Mesenchymal stem cell (in vitro differentiated cells and primary cell): ENCODE measurements at regions not wholly inside any gene's neighbourhood (a gene's known extent, or its start where the extent isn't known, plus 50 kb on each side); places are given as distances from the start of the nearest gene placed in this dataset.

Source experiments
- DNase-seq: peaks from one replicate; pipeline ENCODE4 v3.0.0-alpha.2; 2013
- H2AFZ ChIP-seq: one replicate; pipeline ENCODE4 v1.6.1; 2013; ENCODE audit warnings: low read depth, mild to moderate bottlenecking, control low read depth, inconsistent platforms, low read length, moderate library complexity
- H2AK5ac ChIP-seq: 2 replicates; pipeline ENCODE4 v1.6.1; 2013; ENCODE audit warnings: low read length, moderate library complexity, mild to moderate bottlenecking, inconsistent platforms; ENCODE audit not compliant: severe bottlenecking
- H2BK120ac ChIP-seq: one replicate; pipeline ENCODE4 v1.6.1; 2013; ENCODE audit warnings: low read depth, mild to moderate bottlenecking, inconsistent platforms, low read length, moderate library complexity
- H2BK12ac ChIP-seq, 2 experiments: one replicate each; pipeline ENCODE4 v1.6.1; 2013; ENCODE audit warnings: inconsistent platforms in 2 of 2, low read length in 2 of 2, mild to moderate bottlenecking in 2 of 2, moderate library complexity in 2 of 2, control low read depth in 1 of 2
- H2BK15ac ChIP-seq: one replicate; pipeline ENCODE4 v1.6.1; 2013; ENCODE audit warnings: mild to moderate bottlenecking, low read depth, inconsistent platforms; ENCODE audit not compliant: poor library complexity, severe bottlenecking
- H2BK5ac ChIP-seq: 2 replicates; pipeline ENCODE4 v1.6.1; 2013; ENCODE audit warnings: low read depth, mild to moderate bottlenecking, low read length, control low read depth, inconsistent platforms; ENCODE audit not compliant: poor library complexity, severe bottlenecking
- H3K14ac ChIP-seq, 2 experiments: one replicate each; pipeline ENCODE4 v1.6.1; 2013; ENCODE audit warnings: inconsistent platforms in 2 of 2, low read length in 2 of 2, control low read depth in 1 of 2, mild to moderate bottlenecking in 1 of 2, moderate library complexity in 1 of 2
- H3K18ac ChIP-seq, 2 experiments: one replicate each; pipeline ENCODE4 v1.6.1; 2013; ENCODE audit warnings: inconsistent platforms in 2 of 2, low read length in 2 of 2, control low read depth in 1 of 2, low read depth in 1 of 2, mild to moderate bottlenecking in 1 of 2
- H3K23ac ChIP-seq, 2 experiments: one replicate each; pipeline ENCODE4 v1.6.1; 2013; ENCODE audit warnings: inconsistent platforms in 2 of 2, low read length in 2 of 2, mild to moderate bottlenecking in 2 of 2, moderate library complexity in 2 of 2, control low read depth in 1 of 2
- H3K27ac ChIP-seq: 2 replicates; pipeline ENCODE4 v1.5.1; 2013; ENCODE audit warnings: mild to moderate bottlenecking, moderate library complexity, low read length, control low read depth, inconsistent platforms; ENCODE audit not compliant: poor library complexity, severe bottlenecking
- H3K27me3 ChIP-seq, 2 experiments: 2 replicates each; pipeline versions ENCODE4 v1.6.1 to v1.7.0; 2013; ENCODE audit warnings: low read length in 2 of 2, mild to moderate bottlenecking in 2 of 2, moderate library complexity in 2 of 2, control low read depth in 1 of 2, inconsistent platforms in 1 of 2; ENCODE audit not compliant: control insufficient read depth in 1 of 2, insufficient read depth in 1 of 2
- H3K36me3 ChIP-seq, 2 experiments: 2 replicates each; pipeline versions ENCODE4 v1.6.1 to v1.7.0; 2013; ENCODE audit warnings: low read length in 2 of 2, control low read depth in 1 of 2, inconsistent platforms in 1 of 2, low read depth in 1 of 2, mild to moderate bottlenecking in 1 of 2; ENCODE audit not compliant: insufficient read depth in 2 of 2, control insufficient read depth in 1 of 2
- H3K4ac ChIP-seq, 2 experiments: one replicate each; pipeline ENCODE4 v1.6.1; 2013; ENCODE audit warnings: inconsistent platforms in 2 of 2, low read length in 2 of 2, mild to moderate bottlenecking in 2 of 2, moderate library complexity in 2 of 2, control low read depth in 1 of 2, low read depth in 1 of 2
- H3K4me1 ChIP-seq: 2 replicates; pipeline ENCODE4 v1.6.1; 2013; ENCODE audit warnings: low read depth, low read length, control low read depth; ENCODE audit not compliant: control insufficient read depth, insufficient read depth
- H3K4me2 ChIP-seq: 2 replicates; pipeline ENCODE4 v1.6.1; 2013; ENCODE audit warnings: low read length, mild to moderate bottlenecking, inconsistent platforms; ENCODE audit not compliant: poor library complexity, severe bottlenecking
- H3K4me3 ChIP-seq, 2 experiments: 2 replicates each; pipeline versions ENCODE4 v1.5.1 to v1.7.0; 2013; ENCODE audit warnings: low read length in 2 of 2, mild to moderate bottlenecking in 2 of 2, control low read depth in 1 of 2, low read depth in 1 of 2; ENCODE audit not compliant: insufficient read depth in 1 of 2
- H3K79me1 ChIP-seq: replicated peaks from 2 replicates; pipeline ENCODE4 v1.6.1; 2013; ENCODE audit warnings: mild to moderate bottlenecking, control low read depth, low read length, inconsistent platforms; ENCODE audit not compliant: poor library complexity, severe bottlenecking
- H3K9ac ChIP-seq: 2 replicates; pipeline ENCODE4 v1.7.0; 2013; ENCODE audit warnings: mild to moderate bottlenecking, low read length, moderate library complexity
- H3K9me3 ChIP-seq: 2 replicates; pipeline ENCODE4 v1.7.0; 2013; ENCODE audit warnings: mild to moderate bottlenecking, low read length; ENCODE audit not compliant: control insufficient read depth
- H4K8ac ChIP-seq: one replicate; pipeline ENCODE4 v1.6.1; 2013; ENCODE audit warnings: inconsistent platforms, mild to moderate bottlenecking, low read length, moderate library complexity
- H4K91ac ChIP-seq: one replicate; pipeline ENCODE4 v1.6.1; 2013; ENCODE audit warnings: mild to moderate bottlenecking, low read length, inconsistent platforms
- WGBS: methylation state at CpG from one replicate; pipeline ENCODE4 v1.1.7; 2013; ENCODE audit warnings: mixed read lengths; 5-methylcytosine and 5-hydroxymethylcytosine counted together

DNA sequence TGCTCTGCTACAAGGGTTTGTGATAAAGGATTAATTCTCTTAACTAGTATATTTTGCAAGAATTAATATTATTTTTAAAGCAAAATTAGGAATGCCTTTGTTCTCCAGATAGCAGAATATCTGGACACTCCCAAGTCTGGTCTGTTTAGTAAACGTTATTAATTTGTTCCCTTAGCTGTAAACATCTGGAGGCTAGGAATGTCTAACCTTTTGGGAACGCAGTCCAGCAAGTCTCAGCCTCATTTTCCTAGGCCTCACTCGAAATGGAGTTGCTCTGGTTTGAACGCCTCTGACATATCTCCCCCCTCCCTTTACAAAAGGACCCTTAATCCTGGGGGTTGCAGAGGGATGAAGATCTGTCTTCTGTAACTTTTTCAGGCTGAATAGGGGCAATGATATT, 59.3 kb upstream of the WNT7A start:
- Histone ChIP-seq H3K4me1 (no peaks in the 10 kb centered on the region), H2BK120ac (no peak overlapping the region), H2BK5ac (no peak overlapping the region), H2BK12ac (no peak overlapping the region), H3K27me3 (no peaks in the 10 kb centered on the region), H3K9ac (no peak overlapping the region), H3K4ac (no peak overlapping the region), H2BK15ac (no peak overlapping the region), H3K23ac (no peak overlapping the region), H2AFZ (no peak overlapping the region), H4K8ac (no peak overlapping the region), H2AK5ac (no peak overlapping the region), H4K91ac (no peak overlapping the region), H3K79me1 (no peaks in the 10 kb centered on the region), H3K18ac (no peak overlapping the region), H3K27ac (no peak overlapping the region), H3K14ac (no peak overlapping the region), H3K9me3 (peaks cover 6% of the 10 kb centered on the region), H3K4me3 (no peak overlapping the region), H3K4me2 (no peak overlapping the region), H3K36me3 (no peaks in the 10 kb centered on the region)
- DNase-seq, result no peak
- no CpG with 5 or more reads among the region's 4 CpGs for WGBS

DNA sequence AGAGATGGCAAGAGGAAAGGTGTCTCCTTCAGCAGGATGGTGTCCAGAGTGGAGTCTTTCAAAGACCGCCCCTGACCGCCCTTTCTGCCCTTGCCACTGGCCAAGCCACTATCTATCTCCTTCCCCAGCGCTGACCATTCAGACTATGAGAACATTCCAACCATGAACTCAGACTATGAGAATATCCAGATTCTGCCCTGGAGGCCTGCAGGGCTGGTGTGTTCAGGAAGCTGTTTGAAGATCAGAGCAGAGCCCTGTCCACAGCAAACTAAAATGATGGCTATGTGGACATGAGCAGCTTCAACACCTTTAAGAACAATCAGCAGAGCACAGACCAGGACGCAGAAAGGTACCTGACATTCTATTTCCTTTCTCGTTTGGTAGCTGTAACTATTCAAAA, 57.3 kb upstream of the WNT7A start:
- Histone ChIP-seq H3K36me3 (no peaks in the 10 kb centered on the region), H2BK12ac (no peak overlapping the region), H4K8ac (no peak overlapping the region), H3K4me2 (no peak overlapping the region), H2AK5ac (no peak overlapping the region), H3K27ac (no peak overlapping the region), H3K9me3 (no peaks in the 10 kb centered on the region), H3K4ac (no peak overlapping the region), H2BK15ac (no peak overlapping the region), H3K4me3 (no peak overlapping the region), H3K18ac (no peak overlapping the region), H3K9ac (no peak overlapping the region), H2AFZ (no peak overlapping the region), H4K91ac (no peak overlapping the region), H3K79me1 (no peaks in the 10 kb centered on the region), H3K23ac (no peak overlapping the region), H3K4me1 (no peaks in the 10 kb centered on the region), H2BK120ac (no peak overlapping the region), H2BK5ac (no peak overlapping the region), H3K14ac (no peak overlapping the region), H3K27me3 (no peaks in the 10 kb centered on the region)
- DNase-seq, result no peak
- WGBS, result 76% methylated on average over 3 of the region's 5 CpGs

DNA sequence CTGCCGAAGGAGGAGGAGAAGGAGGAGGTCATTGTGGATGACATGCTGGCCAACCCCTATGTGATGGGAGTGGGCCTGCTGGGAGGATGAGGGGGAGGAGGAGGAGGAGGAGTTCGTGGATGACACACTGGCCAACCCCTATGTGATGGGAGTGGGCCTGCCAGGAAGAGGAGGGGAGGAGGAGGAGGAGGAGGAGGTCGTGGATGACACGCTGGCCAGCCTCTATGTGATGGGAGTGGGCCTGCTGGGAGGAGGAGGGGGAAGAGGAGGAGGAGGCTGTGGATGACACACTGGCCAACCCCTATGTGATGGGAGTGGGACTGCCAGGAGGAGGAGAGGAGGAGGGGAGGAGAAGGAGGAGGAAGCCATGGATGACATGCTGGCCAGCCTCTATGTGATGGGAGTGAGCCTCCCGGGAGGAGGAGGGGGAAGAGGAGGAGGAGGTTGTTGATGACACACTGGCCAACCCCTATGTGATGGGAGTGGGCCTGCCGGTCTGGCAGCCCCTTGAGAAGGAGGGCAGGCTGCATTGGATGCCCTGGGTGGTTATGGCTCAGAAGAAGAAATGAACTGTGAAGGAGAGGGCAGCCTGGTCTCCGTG, 55.7 kb upstream of the WNT7A start:
- WGBS, result 55% methylated on average over 7 of the region's 7 CpGs
- Histone ChIP-seq H2AK5ac (no peak overlapping the region), H3K4me1 (no peaks in the 10 kb centered on the region), H3K4me2 (no peak overlapping the region), H3K23ac (no peak overlapping the region), H4K8ac (no peak overlapping the region), H3K79me1 (no peaks in the 10 kb centered on the region), H2BK12ac (no peak overlapping the region), H3K4me3 (no peak overlapping the region), H3K9ac (no peak overlapping the region), H3K9me3 (no peaks in the 10 kb centered on the region), H3K14ac (no peak overlapping the region), H2AFZ (no peak overlapping the region), H3K27ac (no peak overlapping the region), H2BK15ac (no peak overlapping the region), H3K4ac (no peak overlapping the region), H2BK5ac (no peak overlapping the region), H2BK120ac (no peak overlapping the region), H4K91ac (no peak overlapping the region), H3K36me3 (no peaks in the 10 kb centered on the region), H3K18ac (no peak overlapping the region), H3K27me3 (no peaks in the 10 kb centered on the region)
- no peak for DNase-seq

DNA sequence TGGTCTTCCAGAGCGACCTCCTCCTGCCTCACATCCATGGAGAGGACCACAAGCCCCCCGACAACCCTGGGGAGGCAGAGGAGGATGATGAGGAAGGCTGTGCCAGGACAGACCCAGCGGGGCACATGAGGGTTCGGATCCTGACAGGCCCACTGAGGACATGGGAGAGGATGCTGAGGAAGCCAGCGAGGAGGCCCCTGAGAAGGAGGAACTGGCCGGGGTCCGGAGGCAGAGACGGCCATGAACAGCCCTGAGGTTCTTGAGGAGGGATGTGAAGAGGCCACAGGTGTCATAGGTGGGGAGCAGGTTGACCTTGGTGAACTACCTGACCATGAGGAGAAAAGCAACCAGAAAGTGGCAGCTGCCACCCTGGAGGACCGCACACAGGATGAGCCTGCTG, 54.9 kb upstream of the WNT7A start:
- H2AFZ ChIP-seq, result no peak overlapping the region
- DNase-seq, result no peak
- H3K18ac ChIP-seq, result no peak overlapping the region
- H4K91ac ChIP-seq, result peak overlapping the region; percentile 27
- no peaks in the 10 kb centered on the region for H3K36me3 ChIP-seq
- no peak overlapping the region for H3K9ac ChIP-seq
- H3K79me1 ChIP-seq, result no peaks in the 10 kb centered on the region
- no peak overlapping the region for H2BK12ac ChIP-seq
- H2AK5ac ChIP-seq, result no peak overlapping the region
- no peak overlapping the region for H3K4me3 ChIP-seq
- no peak overlapping the region for H3K4me2 ChIP-seq
- no peak overlapping the region for H3K27ac ChIP-seq
- no peak overlapping the region for H2BK15ac ChIP-seq
- H3K14ac ChIP-seq, result no peak overlapping the region
- H2BK120ac ChIP-seq, result no peak overlapping the region
- no peak overlapping the region for H2BK5ac ChIP-seq
- H3K23ac ChIP-seq, result no peak overlapping the region
- no peaks in the 10 kb centered on the region for H3K4me1 ChIP-seq
- H4K8ac ChIP-seq, result no peak overlapping the region
- WGBS, result 75% methylated on average over 8 of the region's 9 CpGs
- H3K27me3 ChIP-seq, result no peaks in the 10 kb centered on the region
- H3K9me3 ChIP-seq, result no peaks in the 10 kb centered on the region
- H3K4ac ChIP-seq, result no peak overlapping the region
